PFSK-1 (cell line): ENCODE measurements at regions not wholly inside any gene's neighbourhood (a gene's known extent, or its start where the extent isn't known, plus 50 kb on each side); places are given as distances from the start of the nearest gene placed in this dataset.

Source experiments
- FOXP2 ChIP-seq: optimal IDR thresholded peaks from 2 replicates; pipeline ENCODE3; 2011; ENCODE audit warnings: borderline replicate concordance, control low read depth, inconsistent platforms; ENCODE audit not compliant: insufficient read depth; ENCODE audit errors: extremely low read length, extremely low read depth
- POLR2AphosphoS5 ChIP-seq: IDR thresholded peaks from 2 replicates; pipeline ENCODE4 v1.6.1; 2012; ENCODE audit warnings: low read depth, mild to moderate bottlenecking, control low read depth, low read length, moderate library complexity
- REST ChIP-seq, 2 experiments: IDR thresholded peaks; 2 replicates each; pipeline versions ENCODE4 v1.6.1 to v1.8.0; 2011 to 2012; ENCODE audit warnings: low read depth in 2 of 2, low read length in 2 of 2, control low read depth in 1 of 2, inconsistent platforms in 1 of 2, mild to moderate bottlenecking in 1 of 2, moderate library complexity in 1 of 2; ENCODE audit not compliant: insufficient read depth in 1 of 2
- SIN3A ChIP-seq: IDR thresholded peaks from 2 replicates; pipeline ENCODE4 v1.6.1; 2012; ENCODE audit warnings: mild to moderate bottlenecking, low read length, moderate library complexity, borderline replicate concordance; ENCODE audit not compliant: insufficient read depth
- TAF1 ChIP-seq: IDR thresholded peaks from 2 replicates; pipeline ENCODE4 v1.6.1; 2012; ENCODE audit warnings: low read length, control low read depth, borderline replicate concordance; ENCODE audit not compliant: insufficient read depth

DNA sequence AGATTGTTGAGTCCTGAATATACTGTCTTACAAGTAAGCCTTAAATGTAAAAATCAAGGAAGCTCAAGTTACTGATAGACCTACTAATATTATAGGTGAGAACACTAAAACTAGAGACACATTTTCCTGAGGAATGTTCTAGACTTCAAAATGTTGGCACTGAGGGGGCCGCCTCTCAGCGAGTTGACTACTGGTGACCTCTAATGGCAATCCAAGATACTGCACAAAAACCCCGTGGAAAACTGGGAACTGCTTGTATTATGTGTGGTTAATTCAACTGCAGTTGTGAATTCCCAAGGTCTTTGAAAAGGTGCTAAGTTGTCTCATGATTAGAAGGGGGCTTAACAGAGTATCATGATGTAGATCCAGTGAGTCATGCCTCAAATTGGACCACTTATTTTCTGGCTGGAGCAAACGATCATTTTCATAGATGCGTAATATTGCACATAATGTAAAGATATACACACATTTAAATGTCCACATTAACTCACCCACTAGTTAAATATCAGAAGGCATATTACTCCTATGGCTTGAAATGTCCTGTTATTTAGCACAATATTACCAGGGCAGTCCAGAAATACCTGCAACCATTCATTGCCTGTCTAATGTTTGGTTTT, 336.2 kb downstream of the FOXA2 start:
- TF ChIP-seq POLR2AphosphoS5 (no peak), FOXP2 (no peak), TAF1 (no peak), REST (IDR thresholded peaks at IDR 0.05; ENCODE audit: insufficient read depth in 1 of 2, low read depth in 2 of 2, low read length in 2 of 2) (no peak), SIN3A (no peak)

DNA sequence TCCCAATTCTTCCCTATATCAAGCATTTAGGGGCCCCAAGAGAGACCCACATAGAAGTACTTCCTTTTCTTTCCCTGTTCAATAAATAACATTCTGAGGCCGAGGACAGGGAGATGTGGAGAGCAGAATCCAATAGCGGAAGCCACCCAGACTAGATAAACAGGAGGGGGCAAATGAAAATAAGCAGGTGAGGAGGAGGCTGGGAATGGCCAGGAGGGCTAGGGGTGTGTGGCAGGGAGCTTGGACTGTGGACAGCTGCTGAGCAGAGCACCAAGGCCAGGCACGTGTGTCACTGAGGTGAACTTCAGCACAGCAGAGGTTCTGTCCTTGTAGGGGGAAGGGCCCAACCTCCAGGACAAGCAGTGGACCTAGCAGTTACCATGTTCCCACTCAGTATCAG, 339.2 kb downstream of the FOXA2 start:
- TF ChIP-seq REST (IDR thresholded peaks at IDR 0.05; ENCODE audit: insufficient read depth in 1 of 2, low read depth in 2 of 2, low read length in 2 of 2) (no peak), POLR2AphosphoS5 (no peak)

GRCh38 chr20:22243067-22243466, 341.3 kb downstream of the FOXA2 start:
- no peak for TF ChIP-seq FOXP2
- TF ChIP-seq POLR2AphosphoS5, result no peak
- no peak for TF ChIP-seq TAF1
- TF ChIP-seq REST (IDR thresholded peaks at IDR 0.05; ENCODE audit: insufficient read depth in 1 of 2, low read depth in 2 of 2, low read length in 2 of 2), result no peak
- no peak for TF ChIP-seq SIN3A

DNA sequence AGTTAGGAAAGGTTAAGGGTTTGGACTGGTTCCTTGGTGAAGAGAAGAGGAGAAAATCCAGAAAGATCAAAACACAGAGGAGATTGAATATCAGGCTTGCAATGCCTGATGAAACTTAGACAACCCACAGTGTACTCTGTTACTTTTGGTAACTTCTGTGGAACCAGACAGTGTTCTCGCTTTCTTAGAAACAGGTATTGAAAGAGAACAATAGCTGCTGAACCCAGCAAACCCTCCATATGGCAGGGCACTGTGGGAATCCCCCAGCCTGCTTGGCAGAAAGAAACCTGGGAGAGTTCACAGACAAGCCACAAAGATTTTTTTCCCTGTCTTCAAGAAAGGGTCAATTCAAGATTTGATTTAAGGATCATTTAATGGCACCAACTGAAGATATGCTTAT, 342.8 kb downstream of the FOXA2 start:
- TF ChIP-seq SIN3A, result no peak
- TF ChIP-seq FOXP2, result no peak
- no peak for TF ChIP-seq POLR2AphosphoS5
- no peak for TF ChIP-seq REST (IDR thresholded peaks at IDR 0.05; ENCODE audit: insufficient read depth in 1 of 2, low read depth in 2 of 2, low read length in 2 of 2)
- TF ChIP-seq TAF1, result no peak

DNA sequence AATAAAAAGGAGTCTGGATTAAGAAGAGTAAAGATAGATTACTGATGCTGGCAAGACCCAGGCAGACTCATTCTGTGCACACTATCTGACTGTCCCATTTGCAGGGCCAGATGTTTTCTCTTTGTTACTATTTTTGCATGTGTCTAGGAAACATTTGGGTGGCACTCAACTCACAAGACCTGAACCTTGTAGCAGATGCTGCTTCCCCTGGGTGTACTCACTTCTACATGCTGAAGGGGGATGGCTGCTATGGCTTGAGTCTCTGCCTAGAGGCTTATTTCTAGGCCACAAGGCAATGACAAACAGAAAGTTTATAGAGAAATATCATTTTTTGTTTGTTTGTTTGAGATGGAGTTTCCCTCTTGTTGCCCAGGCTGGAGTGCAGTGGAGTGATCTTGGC, 351.4 kb downstream of the FOXA2 start:
- no peak for TF ChIP-seq POLR2AphosphoS5
- TF ChIP-seq SIN3A, result no peak
- no peak for TF ChIP-seq FOXP2
- TF ChIP-seq REST (IDR thresholded peaks at IDR 0.05; ENCODE audit: insufficient read depth in 1 of 2, low read depth in 2 of 2, low read length in 2 of 2), result no peak
- TF ChIP-seq TAF1, result no peak
